ENCODE measurements at regions not wholly inside any gene's neighbourhood (a gene's known extent, or its start where the extent isn't known, plus 50 kb on each side); places are given as distances from the start of the nearest gene placed in this dataset.

DNA sequence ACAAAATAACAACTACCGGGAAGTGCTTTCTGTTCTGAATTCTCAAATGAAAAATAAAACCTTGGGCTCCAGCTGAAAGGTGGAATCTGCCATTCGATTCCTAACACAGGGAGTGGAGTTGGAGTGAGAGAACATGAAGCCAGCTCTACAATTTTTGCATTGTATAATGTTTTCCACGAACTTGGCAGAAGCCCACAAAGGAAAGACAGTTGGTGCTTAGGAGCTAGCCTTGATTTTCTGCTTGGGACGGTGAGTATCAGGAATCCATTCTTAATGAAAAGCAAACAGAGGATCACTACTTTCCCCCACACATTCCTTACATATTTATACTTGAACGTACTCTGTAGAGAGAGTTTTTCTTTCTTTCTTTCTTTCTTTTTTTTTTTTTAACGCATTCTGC lies 74.2 kb upstream of the FBXL7 start:
- CTCF ChIA-PET: interaction anchor here (0.6 to 0.7 kb wide), 2 partner anchors 273 to 779 kb away, joined by 3 read pairs; no protein-coding TSS in a partner anchor
- Mint-ChIP-seq H3K27me3 (ENCODE audit: unreplicated experiment) (no peaks in the 10 kb centered on the region), H3K4me3 (ENCODE audit: low read depth, unreplicated experiment) (no peak overlapping the region), H3K36me3 (ENCODE audit: insufficient read depth, unreplicated experiment) (no peaks in the 10 kb centered on the region), H3K9me3 (ENCODE audit: low read depth, unreplicated experiment) (peaks cover 6% of the 10 kb centered on the region), H3K4me1 (ENCODE audit: low read depth, unreplicated experiment) (no peaks in the 10 kb centered on the region), H3K27ac (ENCODE audit: unreplicated experiment) (no peak overlapping the region)
- intact Hi-C loops (cut with micrococcal nuclease; ENCODE audit: unreplicated experiment): no loop called here
- BruUV-seq (replicated peaks): no TSS peak
- DNase-seq: no peak
- TF ChIP-seq, protein P1, sequence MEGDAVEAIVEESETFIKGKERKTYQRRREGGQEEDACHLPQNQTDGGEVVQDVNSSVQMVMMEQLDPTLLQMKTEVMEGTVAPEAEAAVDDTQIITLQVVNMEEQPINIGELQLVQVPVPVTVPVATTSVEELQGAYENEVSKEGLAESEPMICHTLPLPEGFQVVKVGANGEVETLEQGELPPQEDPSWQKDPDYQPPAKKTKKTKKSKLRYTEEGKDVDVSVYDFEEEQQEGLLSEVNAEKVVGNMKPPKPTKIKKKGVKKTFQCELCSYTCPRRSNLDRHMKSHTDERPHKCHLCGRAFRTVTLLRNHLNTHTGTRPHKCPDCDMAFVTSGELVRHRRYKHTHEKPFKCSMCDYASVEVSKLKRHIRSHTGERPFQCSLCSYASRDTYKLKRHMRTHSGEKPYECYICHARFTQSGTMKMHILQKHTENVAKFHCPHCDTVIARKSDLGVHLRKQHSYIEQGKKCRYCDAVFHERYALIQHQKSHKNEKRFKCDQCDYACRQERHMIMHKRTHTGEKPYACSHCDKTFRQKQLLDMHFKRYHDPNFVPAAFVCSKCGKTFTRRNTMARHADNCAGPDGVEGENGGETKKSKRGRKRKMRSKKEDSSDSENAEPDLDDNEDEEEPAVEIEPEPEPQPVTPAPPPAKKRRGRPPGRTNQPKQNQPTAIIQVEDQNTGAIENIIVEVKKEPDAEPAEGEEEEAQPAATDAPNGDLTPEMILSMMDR (IDR thresholded peaks at IDR 0.05; ENCODE audit: unreplicated experiment): no peak

- BruUV-seq (replicated peaks): no TSS peak
- intact Hi-C loops (cut with micrococcal nuclease; ENCODE audit: unreplicated experiment): no loop called here
- peaks cover 6% of the 10 kb centered on the region for H3K9me3 Mint-ChIP-seq (ENCODE audit: low read depth, unreplicated experiment)
- H3K4me3 Mint-ChIP-seq (ENCODE audit: low read depth, unreplicated experiment): no peak overlapping the region
- TF ChIP-seq, protein P1 (IDR thresholded peaks at IDR 0.05; ENCODE audit: unreplicated experiment): no peak
- H3K36me3 Mint-ChIP-seq (ENCODE audit: insufficient read depth, unreplicated experiment): no peaks in the 10 kb centered on the region
- no peak overlapping the region for H3K27ac Mint-ChIP-seq (ENCODE audit: unreplicated experiment)
- H3K27me3 Mint-ChIP-seq (ENCODE audit: unreplicated experiment): no peaks in the 10 kb centered on the region
- H3K4me1 Mint-ChIP-seq (ENCODE audit: low read depth, unreplicated experiment): no peaks in the 10 kb centered on the region
- no peak for DNase-seq
- CTCF ChIA-PET: no interaction called here
These were observed 75.2 kb upstream of the FBXL7 start for GRCh38 chr5:15424769-15425168.

DNA sequence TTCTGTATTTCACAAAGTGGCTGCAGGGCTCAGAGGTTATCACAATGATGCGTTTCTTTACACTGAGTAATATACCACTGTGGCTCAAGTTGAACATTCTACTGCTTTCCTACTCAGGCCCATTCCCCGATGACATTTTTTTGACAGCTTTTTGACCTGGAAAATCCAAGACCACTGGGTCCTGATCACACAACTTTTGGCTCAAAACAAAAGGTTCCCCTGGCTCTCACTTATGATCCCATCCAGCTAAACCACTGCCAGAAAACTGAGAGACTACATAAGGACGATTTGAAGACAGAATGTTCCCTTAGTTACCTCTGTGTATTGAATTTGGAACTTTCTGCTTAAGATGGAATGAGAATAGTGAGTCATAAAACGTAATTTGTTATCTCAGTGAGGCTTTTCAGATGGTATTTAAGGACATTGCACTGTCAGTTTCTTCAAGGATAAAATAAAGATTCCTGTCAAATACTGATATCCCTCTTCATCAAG lies 78.0 kb upstream of the FBXL7 start:
- BruUV-seq (replicated peaks): no TSS peak
- no peak for DNase-seq
- no peaks in the 10 kb centered on the region for H3K27me3 Mint-ChIP-seq (ENCODE audit: unreplicated experiment)
- intact Hi-C loops (cut with micrococcal nuclease; ENCODE audit: unreplicated experiment): no loop called here
- peaks cover 18% of the 10 kb centered on the region for H3K9me3 Mint-ChIP-seq (ENCODE audit: low read depth, unreplicated experiment)
- CTCF ChIA-PET: no interaction called here
- H3K4me1 Mint-ChIP-seq (ENCODE audit: low read depth, unreplicated experiment): no peaks in the 10 kb centered on the region
- TF ChIP-seq, protein P1 (IDR thresholded peaks at IDR 0.05; ENCODE audit: unreplicated experiment): no peak
- H3K36me3 Mint-ChIP-seq (ENCODE audit: insufficient read depth, unreplicated experiment): no peaks in the 10 kb centered on the region
- no peak overlapping the region for H3K4me3 Mint-ChIP-seq (ENCODE audit: low read depth, unreplicated experiment)
- no peak overlapping the region for H3K27ac Mint-ChIP-seq (ENCODE audit: unreplicated experiment)

DNA sequence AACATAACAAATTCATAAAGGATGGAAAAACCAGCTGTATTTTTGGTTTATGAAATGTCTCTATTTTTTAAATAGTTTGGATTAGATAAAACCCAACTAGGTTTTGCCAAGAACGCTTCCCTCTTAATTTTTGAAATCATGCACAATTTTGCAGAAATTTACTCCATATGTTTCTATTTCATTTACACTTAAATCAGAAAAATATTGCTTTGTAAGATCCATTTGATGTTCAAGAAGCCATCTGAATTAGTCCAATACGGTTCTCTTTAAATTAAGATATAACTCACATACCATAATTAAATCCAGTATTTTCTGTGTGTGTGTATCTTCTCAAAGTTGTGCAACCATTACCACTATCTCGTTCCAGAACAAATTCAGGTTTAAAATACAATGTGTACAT lies 78.6 kb upstream of the FBXL7 start:
- intact Hi-C loops (cut with micrococcal nuclease; ENCODE audit: unreplicated experiment): no loop called here
- TF ChIP-seq, protein P1 (IDR thresholded peaks at IDR 0.05; ENCODE audit: unreplicated experiment): no peak

More for the DNA sequence above, 78.6 kb upstream of the FBXL7 start:
- no peak for DNase-seq
- no TSS peak for BruUV-seq (replicated peaks)
- Mint-ChIP-seq H3K27me3 (ENCODE audit: unreplicated experiment) (no peaks in the 10 kb centered on the region), H3K9me3 (ENCODE audit: low read depth, unreplicated experiment) (peaks cover 18% of the 10 kb centered on the region), H3K4me1 (ENCODE audit: low read depth, unreplicated experiment) (no peaks in the 10 kb centered on the region), H3K4me3 (ENCODE audit: low read depth, unreplicated experiment) (no peak overlapping the region), H3K36me3 (ENCODE audit: insufficient read depth, unreplicated experiment) (no peaks in the 10 kb centered on the region), H3K27ac (ENCODE audit: unreplicated experiment) (no peak overlapping the region)
- CTCF ChIA-PET: no interaction called here

Measured in Calu3 (cell line).